ENCODE measurements at regions not wholly inside any gene's neighbourhood (a gene's known extent, or its start where the extent isn't known, plus 50 kb on each side); places are given as distances from the start of the nearest gene placed in this dataset.

DNA sequence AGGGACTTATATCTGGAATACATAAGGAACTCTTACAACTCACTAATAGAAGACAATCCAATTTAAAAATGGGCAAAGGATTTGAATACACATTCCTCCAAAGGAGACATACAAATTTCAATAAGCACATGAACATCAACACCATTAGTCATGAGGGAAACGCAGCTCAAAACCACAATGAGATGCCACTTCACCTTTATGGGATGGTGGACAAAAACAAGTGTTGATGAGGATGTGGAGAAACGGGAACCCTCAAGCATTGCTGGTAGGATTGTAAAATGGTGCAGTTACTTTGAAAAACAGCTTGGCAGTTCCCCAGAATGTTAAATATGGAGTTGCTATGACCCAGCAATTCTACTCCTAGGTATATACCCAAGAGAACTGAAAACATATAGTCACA lies 72.7 kb upstream of the IER5L start:
- TF ChIP-seq POLR2AphosphoS5 (IDR thresholded peaks at IDR 0.05; ENCODE audit: low read depth, low read length) (no peak), JUND (IDR thresholded peaks at IDR 0.05) (no peak)
